Activated CD8-positive, alpha-beta memory T cell treated with anti-CD3 and anti-CD28 coated beads for 4 hours (primary cell): ENCODE measurements at regions not wholly inside any gene's neighbourhood (a gene's known extent, or its start where the extent isn't known, plus 50 kb on each side); places are given as distances from the start of the nearest gene placed in this dataset.

Source experiments
- DNase-seq, 2 donors: peaks; one replicate each; pipeline ENCODE4 v3.0.0-alpha.2; 2020; ENCODE audit warnings: low read depth in 2 of 2

DNA sequence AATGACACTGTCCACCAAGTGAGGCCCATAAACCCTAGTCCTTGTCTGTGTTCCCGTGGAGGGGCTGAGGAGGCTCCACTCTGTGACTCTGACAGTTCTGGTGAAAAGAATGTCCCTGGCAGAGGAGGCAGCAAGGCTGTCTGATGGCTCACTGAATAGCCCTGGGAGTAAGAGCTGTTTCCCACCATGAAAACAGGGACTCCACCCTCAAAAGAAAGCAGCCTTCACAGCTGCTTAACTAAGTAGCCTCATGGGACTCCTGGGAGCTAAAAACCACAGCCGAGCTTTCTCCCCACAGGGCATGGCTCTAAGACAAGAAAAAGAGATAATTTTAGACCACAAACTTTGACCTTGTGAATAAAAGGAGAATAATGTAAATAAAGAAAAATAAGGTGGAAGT lies 135.1 kb upstream of the FRY start:
- no peak for DNase-seq

DNA sequence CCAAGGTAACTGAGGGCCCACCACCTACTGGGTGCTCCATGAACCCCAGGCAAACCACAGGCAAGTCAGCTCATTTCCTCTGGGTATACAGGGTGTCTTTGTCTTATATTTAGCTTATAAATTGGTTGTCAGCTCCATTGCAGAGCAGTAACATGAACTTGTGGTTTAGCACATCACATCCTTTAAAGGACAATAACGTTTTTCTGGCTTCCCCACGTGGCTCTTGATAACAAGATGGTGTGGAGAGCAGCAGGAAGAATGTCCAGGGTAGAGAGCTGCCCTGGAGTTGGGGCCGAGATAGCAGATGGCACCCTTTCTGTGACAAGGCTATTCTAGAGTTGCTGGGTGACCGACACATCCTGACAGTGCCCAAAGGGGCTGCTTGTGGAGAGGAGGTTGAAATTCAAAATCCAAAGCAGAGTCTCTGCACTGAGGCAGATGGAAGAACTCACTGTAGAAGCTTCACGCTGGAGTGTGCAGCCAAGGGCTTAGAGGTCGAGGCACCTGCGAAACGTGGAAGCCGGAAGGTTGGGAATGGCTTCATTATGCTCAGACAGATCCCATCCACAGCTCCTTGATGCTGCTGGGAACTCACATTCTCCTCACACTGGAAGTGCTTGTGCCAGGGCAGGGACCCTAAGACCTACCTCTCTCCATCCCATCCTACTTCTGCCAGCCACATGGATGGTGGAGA lies 133.0 kb upstream of the FRY start:
- no peak for DNase-seq

DNA sequence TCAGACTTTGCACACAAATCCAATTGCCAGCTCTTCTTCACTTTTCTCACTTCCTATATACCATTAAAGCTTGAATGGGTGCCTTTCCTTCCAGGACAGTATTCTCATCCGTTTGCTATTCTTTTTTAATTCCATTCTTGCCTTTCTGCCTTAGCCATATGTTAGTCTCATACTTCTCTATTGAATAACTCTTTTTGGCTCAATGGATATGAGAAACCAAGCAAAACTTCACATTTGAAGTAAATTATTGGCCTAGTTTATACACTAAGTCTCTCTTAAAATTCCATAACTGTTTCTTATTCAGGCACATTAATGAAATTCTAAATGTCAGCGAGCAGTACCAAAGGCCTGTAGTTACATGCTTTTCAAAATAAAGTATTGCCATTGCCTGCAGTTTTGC lies 129.6 kb upstream of the FRY start:
- no peak for DNase-seq

DNA sequence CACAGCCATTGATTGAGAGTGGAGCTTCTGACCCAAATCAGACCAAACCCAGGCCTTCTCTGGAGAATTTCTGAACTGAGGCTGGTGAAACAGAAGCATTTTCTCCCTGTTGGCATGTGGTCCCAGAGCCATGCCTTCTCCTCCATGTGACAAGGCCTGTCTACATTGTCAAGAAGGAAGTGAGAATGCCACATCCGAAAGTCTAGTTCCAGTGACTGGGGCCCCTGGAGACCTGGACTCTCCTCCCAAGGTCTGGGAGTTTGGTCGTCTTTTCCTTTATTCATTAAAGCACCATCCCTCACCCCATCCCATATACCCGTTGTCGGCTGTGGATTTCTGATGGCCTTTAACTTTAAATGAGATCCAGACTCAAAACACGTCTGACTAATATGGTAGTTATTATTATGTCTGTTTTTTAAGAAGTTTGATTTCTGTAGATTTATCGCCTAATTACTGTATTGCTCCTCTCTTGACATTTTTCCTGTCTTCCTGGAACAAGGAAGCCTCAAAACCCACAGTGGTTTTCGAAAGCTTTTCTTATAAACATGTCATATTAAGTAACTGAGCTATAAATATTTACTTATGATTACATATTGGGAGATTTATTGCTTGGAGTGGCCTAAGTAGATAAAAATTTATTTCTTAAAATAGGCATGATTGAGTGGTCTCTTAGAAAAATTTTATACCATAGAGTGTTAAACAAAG lies 128.3 kb upstream of the FRY start:
- DNase-seq = no peak

DNA sequence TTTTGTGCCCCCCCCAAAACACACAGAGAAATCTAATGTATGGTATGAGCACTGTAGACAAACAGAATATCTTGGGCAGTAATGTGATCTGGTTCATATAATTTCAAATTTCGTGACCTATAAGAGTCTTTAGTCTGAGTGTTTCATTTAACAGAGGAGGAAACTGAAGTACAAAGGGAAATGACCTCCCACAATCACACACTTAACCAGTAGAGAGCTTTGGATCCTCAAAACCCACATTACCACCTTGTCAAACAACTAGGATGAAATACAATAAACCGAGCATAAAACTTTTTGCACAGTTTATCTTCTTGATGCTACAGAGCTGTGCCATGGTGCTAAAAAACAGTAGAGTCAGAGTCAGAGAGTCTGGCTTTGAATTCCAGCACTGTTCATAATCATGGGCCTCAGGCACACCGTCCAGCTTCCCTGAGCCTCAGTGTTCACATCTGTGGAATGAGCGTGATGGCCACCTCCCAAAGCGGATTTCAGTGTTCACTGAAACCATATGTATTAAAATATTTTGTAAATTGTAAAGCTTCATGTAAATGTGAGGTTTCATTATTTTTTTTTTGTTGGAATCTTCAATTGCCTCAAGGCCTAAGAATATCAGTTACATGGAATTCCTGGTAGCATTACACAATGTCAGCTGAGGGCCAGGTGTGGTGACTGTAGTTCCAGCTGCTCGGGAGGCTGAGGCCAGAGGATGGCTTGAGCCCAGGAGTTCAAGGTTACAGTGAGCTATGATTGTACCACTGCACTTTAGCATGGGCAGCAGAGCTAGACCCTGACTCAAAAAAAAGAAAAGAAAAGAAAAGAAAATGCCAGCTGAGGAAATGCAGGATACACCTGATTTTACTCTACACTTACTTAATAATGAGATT lies 126.4 kb upstream of the FRY start:
- DNase-seq = no peak

DNA sequence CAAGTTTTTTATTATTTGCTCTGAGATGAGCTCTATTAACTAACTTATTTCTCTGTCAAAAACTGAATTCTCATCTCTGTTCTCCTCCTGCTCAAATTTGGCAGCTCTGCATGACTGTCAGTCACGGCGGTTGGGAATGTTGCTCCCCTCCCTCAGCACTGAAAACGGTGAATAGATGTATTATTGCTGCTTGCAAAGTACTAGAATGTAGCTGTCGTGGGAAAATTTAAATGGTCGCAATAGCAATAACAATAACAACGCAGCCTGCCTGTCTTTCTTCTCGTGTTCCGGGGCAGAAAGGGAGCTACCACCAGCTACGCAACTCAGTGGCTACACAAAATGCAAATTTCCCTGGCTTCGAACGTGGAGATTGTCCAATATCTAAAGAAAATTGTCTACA lies 125.6 kb upstream of the FRY start:
- no peak for DNase-seq

DNA sequence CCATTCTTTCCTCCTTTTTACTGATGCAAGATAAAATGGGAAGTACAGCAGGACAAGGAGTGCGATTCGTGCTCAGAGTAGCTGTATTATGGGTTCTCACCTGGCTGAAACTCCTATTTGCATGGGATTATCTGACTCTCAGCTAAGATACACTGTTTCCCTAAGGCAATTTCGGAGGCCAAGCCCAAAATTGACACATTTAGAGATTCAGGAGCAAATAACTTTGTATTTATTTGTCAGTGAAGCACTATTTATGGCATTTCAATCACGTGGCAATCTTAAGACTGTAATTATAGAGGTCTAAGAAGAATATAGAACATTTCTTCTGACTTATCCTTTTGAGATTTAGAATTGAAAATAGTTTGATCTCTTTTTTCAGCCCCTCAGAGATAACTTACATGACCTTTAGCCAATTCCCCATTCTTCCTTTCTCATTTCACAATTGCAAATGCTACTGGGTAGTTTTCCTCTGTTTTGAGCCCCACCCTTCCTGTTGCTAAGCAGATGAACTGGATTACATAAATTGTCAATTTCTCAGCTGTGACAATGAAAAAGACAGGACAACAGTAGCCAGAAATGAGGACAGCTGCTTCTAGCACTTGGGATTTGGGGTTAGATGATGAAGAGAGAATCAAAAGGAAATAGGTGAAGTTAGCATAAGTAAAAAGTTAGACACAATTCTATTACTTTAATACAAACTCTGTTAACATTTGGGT lies 122.7 kb upstream of the FRY start:
- DNase-seq = no peak

DNA sequence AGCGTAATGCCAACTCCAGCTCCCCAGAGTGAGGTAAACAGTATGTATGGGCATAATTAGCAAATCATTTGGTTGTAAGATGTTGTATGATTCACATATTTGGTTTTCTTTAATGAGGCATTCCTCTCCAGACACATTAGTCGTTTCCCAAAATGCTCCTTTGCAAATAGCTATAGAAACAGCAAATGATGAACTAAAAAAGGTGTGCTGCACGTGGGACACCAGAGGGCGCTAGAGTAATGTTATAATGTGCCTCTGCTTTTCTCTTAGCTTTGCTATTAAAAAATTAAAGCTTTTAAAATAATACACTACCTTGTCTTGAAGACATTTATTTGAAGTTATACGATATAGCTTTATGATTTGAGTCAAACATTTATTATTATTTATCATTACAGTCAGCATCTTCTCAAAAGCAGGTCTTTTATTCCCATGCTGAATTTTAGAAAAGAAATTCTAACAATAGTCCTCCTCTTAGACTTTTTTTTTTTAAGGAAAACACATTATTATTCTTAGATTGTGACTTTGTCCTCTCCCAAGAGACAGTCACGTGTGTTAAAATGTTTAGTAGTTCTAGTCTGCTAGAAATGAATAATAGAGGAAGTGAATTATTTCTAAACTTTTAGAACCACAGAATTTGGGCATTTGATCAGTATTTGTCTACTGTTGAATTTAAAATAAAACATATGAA lies 121.6 kb upstream of the FRY start:
- DNase-seq = peak in 1 of 2 donors; percentile 14

DNA sequence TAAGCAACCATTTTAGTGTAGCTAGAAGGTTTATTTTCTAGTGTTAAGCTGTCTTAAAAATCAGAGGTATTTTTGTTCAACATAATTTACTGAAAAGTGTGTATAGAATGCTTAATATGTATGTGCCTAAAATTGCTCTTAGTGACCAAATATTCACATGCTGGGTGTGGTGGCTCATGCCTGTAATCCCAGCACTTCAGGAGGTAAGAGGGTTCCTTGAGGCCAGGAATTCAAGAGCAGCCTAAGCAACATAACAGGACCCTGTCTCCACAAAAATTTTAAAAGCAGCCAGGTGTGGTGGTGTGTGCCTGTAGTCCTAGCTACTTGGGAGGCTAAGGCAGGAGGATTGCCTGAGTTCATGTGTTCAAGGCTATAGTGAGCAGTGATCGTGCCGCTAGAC lies 120.9 kb upstream of the FRY start:
- no peak for DNase-seq

DNA sequence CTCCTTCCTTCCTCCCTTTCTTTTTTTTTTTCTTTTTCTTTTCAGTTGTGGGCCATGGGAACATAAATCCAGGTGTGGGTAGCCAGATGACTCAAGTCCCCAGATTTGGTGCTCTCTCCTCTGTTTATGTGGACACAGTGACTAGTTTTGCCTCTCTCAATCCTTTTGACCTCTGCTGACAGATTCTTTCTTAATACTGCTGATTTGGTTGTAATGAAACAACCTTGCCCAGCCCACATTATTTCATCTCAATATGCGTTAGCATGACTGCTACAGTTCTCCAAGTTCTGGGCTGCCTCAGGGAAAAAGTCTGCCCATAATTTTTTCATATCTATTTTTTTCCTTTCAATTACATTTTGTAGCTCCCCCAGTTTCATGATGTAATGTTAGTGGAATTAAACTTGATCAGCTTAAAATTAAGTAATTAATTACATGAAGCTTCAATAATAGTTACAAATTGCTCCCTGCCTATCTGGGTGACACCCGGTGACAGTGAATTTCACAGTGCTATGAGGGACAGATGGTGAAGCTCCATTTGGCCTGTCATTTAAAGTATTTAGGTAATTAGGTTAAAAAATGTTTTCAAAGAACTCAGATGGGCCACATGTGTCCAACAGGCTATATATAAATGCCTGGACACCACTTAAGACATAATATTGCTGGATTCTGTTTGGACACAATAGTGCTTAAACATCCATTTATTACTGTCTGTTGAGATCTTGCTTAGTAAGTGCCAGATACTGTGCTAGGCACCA lies 118.8 kb upstream of the FRY start:
- DNase-seq = no peak

DNA sequence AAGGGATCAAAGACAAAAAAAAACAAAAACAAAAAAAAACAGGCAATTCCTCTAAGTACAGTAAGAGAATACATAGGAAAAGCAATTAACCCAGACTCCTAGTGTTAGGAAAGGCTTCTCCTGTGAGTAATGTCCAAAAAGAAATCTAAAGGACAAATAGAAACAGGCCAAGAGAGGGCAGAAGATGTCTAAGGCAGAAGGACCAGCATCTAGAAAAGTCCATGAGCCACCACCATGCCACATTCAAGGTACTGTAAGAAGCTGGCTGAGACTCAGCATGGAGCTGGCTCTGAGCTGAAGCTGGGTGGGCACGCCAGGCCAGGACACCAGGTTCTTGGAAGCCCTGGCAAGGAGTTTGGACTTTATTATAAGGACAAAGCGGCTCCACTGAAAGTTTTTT lies 118.1 kb upstream of the FRY start:
- DNase-seq = no peak

DNA sequence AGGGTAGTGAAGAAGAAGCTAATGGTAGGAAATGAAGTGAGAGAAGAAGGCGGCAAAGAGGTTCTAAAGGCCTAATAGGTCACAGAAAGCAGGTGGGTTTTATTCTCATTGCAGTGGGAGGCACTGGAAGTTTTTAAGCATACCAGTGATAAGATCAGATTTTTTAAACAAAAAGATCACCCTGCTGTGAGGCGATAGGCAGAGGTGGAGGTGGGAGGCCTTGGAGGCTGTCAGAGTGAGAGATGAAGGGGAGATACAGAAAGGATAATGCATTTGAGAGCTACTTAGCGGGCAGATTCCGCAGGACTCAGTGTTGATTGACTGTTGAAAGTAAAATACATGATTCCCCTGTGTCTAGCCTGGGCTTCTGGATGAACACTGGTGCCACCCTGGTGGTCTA lies 116.7 kb upstream of the FRY start:
- DNase-seq = no peak

DNA sequence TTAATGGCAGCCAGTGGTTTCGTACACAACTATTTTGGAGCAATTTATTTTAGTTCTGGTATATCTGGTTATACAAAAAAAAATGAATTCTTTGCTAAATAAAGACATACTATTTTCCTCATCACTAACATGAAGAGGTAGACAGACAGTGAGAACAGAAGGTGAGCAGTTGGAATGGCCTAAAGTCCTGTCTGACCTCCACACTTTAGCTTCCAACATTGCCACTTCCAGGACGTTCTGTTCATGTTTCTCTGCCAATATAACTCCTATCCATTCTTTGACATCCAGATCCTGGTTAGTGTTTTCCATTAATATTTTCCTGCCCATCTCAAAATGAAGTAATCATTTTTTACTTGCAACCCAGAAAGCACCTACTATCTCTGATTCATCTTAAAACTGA lies 112.9 kb upstream of the FRY start:
- DNase-seq = no peak

DNA sequence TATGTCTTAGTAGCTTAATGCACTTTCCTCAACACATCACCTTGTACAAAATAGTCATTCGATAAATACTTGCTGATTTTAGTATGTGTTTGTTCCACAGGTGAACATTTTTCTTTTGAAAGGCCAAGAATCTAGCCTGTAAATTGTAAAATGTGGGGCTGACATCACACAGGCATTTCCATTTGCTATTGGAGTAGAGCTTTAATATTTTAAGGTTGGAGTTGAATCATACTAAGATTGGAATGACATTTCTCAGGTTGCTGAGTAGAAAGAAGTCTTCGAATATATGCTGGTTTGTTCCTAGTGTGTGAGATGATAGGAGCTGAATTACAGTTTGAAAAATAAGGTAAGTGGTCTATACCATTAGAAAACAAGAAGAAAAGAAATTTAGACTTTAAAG lies 112.3 kb upstream of the FRY start:
- DNase-seq = no peak

DNA sequence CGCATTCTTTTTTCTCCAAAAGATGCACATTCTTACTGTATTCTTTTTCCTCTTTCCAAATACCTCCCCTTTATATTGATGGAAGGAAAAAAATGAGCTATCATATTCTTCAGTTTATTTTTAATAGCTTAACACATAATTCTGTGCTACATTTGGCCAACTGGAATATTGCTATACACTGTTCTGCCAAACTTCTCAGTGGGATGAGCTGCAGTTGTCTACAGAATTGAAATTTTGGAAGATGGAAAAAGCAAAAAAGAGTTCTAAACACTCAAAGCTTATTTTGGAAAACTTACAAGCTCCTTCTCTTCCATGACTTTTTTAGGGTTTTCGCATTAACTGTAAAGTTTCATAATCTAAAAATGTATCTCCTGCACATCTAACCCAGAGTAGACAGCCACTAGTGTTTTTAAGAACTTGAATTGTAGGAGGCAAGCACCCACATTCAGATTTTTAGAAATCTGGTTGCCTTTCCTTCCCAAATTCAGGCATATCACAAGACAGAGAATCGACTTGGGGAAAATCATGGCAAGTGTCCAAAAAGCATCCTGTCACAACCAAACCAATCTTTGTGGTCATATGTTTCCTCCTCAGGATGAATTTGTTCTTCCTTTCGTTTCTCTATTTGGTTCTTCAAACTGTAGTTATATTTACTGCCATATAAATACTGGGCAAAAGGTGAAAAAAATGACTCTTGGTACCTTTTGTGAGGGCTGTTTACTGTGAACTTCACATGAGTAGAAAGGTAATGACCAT lies 111.4 kb upstream of the FRY start:
- DNase-seq = no peak

DNA sequence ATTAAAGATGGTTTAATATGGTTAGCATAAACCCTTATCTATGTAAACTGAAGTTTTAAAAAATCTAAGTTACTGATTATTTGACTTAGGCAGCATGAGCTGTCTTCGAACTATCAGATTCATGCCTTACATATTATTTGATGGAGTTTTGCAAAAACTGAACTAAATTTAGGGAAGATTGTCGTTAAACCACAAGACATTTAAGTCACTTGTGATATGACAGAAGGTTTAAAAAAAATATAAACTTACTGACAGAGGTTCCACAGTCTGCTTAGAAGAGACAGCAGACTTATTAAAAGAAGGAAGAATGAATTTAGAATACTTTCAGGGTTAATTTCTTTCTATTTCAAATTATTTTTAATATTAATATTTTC lies 110.9 kb upstream of the FRY start:
- DNase-seq = no peak

DNA sequence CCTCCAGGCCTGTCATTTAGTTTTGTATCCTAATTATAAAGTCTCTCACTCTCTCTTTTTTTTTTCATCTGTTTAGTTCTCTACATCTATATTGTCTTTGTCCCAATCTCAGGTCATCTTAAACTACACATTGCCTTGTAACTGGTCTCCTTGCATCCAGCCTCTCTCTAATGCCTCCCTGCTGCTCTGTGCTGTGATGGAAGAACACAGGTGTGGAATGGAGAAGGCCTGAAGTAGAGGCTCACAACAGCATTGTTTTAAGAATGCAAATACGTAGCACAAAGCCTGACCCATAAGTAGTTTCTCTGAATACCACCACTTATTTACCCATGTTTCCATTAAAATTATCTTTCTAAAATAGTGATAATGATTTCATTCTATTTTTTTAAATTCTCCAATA lies 108.8 kb upstream of the FRY start:
- no peak for DNase-seq

DNA sequence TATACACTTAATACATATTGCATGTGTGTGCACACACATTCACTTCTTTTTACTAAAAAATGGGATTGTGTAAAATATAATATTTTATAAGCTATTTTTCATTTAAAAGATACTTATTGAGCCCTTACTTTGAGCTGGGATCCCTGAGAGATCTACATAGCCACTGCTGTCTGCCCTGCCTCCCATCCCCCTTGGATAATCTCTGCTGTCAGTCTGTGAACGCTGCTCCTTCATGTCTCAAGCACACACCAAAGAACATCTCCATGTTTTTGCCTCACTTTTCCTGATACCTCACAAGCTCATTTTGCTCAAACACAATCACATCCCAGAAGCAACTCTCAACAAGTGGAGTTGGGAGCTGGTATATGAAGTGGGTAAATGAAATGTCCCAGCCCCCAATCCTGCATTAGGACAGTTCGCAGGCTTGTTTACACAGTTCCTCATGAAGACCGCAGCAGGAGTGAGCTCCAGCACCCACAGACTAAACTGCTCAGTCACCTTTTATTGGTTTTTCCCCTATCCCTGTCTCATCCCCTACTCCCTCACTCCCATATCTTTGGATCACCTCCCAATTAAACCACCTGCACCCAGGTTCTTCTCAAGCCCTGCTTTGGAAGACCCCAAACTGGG lies 108.3 kb upstream of the FRY start:
- DNase-seq = no peak

DNA sequence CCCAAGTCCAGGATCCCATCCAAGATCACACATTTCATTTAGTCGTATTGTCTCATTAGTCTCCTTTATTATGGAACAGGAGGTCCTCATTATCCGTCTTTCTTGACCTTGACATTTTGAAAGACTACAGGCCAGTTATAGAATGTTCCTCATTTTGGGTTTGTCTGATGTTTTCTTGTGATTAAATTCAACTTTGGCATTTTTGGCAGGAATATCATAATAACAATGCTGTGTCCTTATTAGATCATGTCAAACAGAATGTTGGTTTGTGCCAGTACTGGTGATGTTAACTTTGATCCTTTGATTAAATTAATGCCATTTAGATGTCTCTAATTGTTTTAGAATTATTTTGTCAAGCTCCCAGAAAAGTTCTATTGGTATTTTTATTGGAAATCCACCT lies 106.5 kb upstream of the FRY start:
- no peak for DNase-seq

DNA sequence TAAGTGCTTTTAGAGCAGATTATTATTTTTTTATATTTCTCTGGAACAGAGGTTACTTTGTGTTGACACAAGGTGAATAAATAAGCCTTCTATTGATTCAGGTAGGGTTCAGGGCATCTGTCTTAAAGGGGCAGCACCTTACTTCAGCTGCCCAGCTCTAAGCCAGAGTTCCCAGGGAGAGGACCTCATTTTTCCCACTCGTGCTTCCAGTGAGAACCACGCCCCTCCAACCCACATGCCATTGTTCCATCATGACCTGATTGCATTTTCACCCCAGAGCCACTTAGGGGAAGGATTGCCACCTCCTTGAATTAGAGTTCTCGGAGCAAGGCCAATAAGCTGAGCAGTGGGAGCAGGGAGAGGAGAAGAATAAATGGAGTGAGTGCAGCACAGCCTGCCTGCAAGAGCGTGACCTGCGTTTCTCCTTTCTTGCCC lies 104.3 kb upstream of the FRY start:
- DNase-seq = no peak
